ENCODE measurements at regions not wholly inside any gene's neighbourhood (a gene's known extent, or its start where the extent isn't known, plus 50 kb on each side); places are given as distances from the start of the nearest gene placed in this dataset.

DNA sequence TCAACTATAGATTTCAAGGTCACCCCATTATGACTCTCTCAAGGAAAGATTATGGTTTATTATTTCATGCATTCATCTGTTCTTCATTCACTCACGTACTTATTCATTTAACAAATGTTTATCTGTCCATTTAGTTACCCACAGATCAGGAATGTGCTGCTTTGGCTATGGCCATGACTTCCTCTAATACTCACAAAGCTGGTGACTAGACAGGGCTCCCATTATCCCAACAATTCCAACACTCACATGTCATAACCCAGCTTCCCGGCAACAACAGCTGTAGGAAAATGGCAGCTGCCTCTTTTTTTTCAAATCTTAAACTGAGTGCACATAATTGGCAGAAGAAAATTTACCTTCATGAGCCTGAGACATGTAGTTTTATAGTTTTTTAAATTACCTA lies 190.8 kb upstream of the CCDC196 start:
- H3K27ac Mint-ChIP-seq = no peak overlapping the region
- H3K4me1 Mint-ChIP-seq = no peaks in the 10 kb centered on the region
- POLR2A ChIA-PET = no interaction called here
- CTCF ChIA-PET = interaction anchor here (1.7 kb wide), 1 partner anchor 9 kb away, joined by 3 read pairs; no protein-coding TSS in a partner anchor
- no peak overlapping the region for H3K4me3 Mint-ChIP-seq
- peaks cover 0 to 19% (median 7%) of the 10 kb centered on the region in 3 donors for H3K36me3 Mint-ChIP-seq
- H3K27me3 ChIP-seq (ENCODE audit: insufficient read depth, low read length, poor library complexity, severe bottlenecking) = no peaks in the 10 kb centered on the region
- H3K36me3 ChIP-seq (ENCODE audit: insufficient read depth, low read length) = no peaks in the 10 kb centered on the region
- H3K4me3 ChIP-seq (ENCODE audit: low read length) = no peak overlapping the region
- no peak for DNase-seq
- peaks cover 0 to 21% (median 6%) of the 10 kb centered on the region in 5 donors for H3K9me3 Mint-ChIP-seq
- no peaks in the 10 kb centered on the region for H3K9me3 ChIP-seq (ENCODE audit: low read length)
- H3K27ac ChIP-seq (ENCODE audit: low read depth, low read length) = no peak overlapping the region
- peaks cover 3 to 8% of the 10 kb centered on the region in 2 donors for H3K27me3 Mint-ChIP-seq
- no peaks in the 10 kb centered on the region for H3K4me1 ChIP-seq (ENCODE audit: insufficient read depth, low read length)

DNA sequence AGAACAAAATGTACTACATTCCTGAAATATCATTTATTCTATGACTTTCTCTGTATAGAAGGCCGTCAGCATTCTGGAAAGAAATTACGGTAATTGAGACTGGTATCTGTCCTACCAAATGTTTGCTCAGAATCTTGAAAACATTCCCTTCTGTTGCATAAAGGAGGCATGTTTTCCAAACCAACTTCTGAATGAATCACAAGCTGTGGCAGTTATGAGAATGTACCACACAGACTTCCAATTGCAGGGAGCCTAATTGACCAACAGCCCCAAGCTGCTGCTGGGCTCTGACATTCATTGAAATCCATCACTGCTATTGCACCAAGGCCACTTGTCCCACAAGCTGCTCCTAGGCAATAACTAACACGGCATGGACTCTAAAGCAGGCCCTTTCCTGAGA lies 185.3 kb upstream of the CCDC196 start:
- Mint-ChIP-seq H3K4me3 (no peak overlapping the region), H3K9me3 (peaks cover 6 to 36% (median 8%) of the 10 kb centered on the region in 5 donors), H3K36me3 (peaks cover 0 to 21% (median 5%) of the 10 kb centered on the region in 3 donors), H3K27me3 (peaks cover 0 to 1% of the 10 kb centered on the region in 2 donors), H3K4me1 (no peaks in the 10 kb centered on the region), H3K27ac (no peak overlapping the region)
- Histone ChIP-seq H3K27ac (ENCODE audit: low read depth, low read length) (no peak overlapping the region), H3K27me3 (ENCODE audit: insufficient read depth, low read length, poor library complexity, severe bottlenecking) (no peaks in the 10 kb centered on the region), H3K9me3 (ENCODE audit: low read length) (no peaks in the 10 kb centered on the region), H3K4me3 (ENCODE audit: low read length) (no peak overlapping the region), H3K4me1 (ENCODE audit: insufficient read depth, low read length) (no peaks in the 10 kb centered on the region), H3K36me3 (ENCODE audit: insufficient read depth, low read length) (no peaks in the 10 kb centered on the region)
- POLR2A ChIA-PET = no interaction called here
- no peak for DNase-seq
- CTCF ChIA-PET = no interaction called here

DNA sequence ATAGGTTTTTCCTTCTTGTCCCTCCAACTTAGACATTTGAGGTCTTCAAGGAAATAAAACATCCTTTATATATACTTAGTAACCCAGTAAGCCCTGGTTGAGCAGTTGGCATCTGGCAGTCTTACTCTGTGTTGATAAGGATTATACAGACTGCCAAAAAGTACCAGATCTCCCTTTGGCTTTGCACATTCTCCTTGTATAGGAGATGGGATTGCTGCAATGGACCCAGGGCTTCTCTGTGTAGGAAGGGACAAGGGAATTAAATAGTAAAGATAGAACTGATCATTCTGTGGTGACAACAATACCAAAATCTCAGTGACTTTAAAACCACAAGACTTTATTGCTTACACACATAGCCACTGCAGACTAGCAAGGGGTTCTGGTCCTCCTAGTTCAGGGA lies 180.1 kb upstream of the CCDC196 start:
- POLR2A ChIA-PET = no interaction called here
- no peaks in the 10 kb centered on the region for H3K4me1 ChIP-seq (ENCODE audit: insufficient read depth, low read length)
- peaks cover 0 to 32% (median 2%) of the 10 kb centered on the region in 3 donors for H3K36me3 Mint-ChIP-seq
- H3K27me3 ChIP-seq (ENCODE audit: insufficient read depth, low read length, poor library complexity, severe bottlenecking) = no peaks in the 10 kb centered on the region
- peaks cover 3 to 5% of the 10 kb centered on the region in 2 donors for H3K27me3 Mint-ChIP-seq
- DNase-seq = no peak
- no peak overlapping the region for H3K4me3 Mint-ChIP-seq
- H3K4me3 ChIP-seq (ENCODE audit: low read length) = no peak overlapping the region
- peaks cover 0 to 15% (median 6%) of the 10 kb centered on the region in 5 donors for H3K9me3 Mint-ChIP-seq
- H3K27ac Mint-ChIP-seq = no peak overlapping the region
- CTCF ChIA-PET = no interaction called here
- H3K4me1 Mint-ChIP-seq = no peaks in the 10 kb centered on the region
- no peaks in the 10 kb centered on the region for H3K9me3 ChIP-seq (ENCODE audit: low read length)
- no peaks in the 10 kb centered on the region for H3K36me3 ChIP-seq (ENCODE audit: insufficient read depth, low read length)
- H3K27ac ChIP-seq (ENCODE audit: low read depth, low read length) = no peak overlapping the region

DNA sequence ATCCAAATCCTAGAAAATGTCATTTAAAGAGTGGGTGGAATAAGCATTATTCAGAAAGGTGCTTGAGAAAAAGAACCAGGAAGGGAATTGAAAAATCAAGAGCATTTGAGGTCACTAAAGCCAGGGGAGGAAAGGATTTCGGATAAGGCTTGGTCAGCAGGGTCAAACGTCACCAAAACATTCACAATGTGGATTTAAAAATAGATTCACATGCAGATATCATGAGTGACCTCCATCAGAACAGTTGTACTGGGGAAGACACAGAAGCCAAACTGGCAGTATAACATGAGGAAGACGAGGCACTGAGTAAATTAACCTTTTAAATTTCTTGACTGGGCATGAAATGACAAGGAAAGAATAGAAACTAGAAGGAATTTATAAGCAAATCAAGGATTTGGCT lies 175.1 kb upstream of the CCDC196 start:
- POLR2A ChIA-PET = no interaction called here
- Histone ChIP-seq H3K4me1 (ENCODE audit: insufficient read depth, low read length) (no peaks in the 10 kb centered on the region), H3K9me3 (ENCODE audit: low read length) (no peaks in the 10 kb centered on the region), H3K27me3 (ENCODE audit: insufficient read depth, low read length, poor library complexity, severe bottlenecking) (no peaks in the 10 kb centered on the region), H3K36me3 (ENCODE audit: insufficient read depth, low read length) (no peaks in the 10 kb centered on the region), H3K4me3 (ENCODE audit: low read length) (no peak overlapping the region), H3K27ac (ENCODE audit: low read depth, low read length) (no peak overlapping the region)
- Mint-ChIP-seq H3K4me3 (no peak overlapping the region), H3K9me3 (peaks cover 0 to 8% (median 0%) of the 10 kb centered on the region in 5 donors), H3K4me1 (no peaks in the 10 kb centered on the region), H3K27ac (no peak overlapping the region), H3K36me3 (peaks cover 0 to 20% (median 0%) of the 10 kb centered on the region in 3 donors), H3K27me3 (peaks cover 9 to 21% of the 10 kb centered on the region in 2 donors)
- no peak for DNase-seq
- CTCF ChIA-PET = no interaction called here

DNA sequence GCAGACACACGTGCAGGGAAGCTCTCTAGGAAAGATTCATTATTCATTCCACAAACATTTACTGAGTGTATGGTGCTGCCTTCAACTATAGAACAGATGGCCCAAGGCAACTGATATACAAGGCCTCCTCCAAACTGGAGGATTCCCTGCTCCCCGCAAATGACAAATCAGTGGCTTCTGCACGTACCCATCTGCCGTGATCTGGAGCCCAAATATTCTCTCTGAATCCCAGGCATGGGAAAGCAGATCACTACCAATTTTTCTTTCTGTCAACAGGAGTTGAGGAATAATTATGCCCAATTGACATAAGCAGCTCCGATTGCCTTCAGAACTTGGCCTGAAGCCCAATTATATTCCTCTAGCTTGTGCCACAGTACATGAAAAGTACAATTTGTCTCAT lies 174.2 kb upstream of the CCDC196 start:
- H3K27me3 Mint-ChIP-seq = peaks cover 9 to 21% of the 10 kb centered on the region in 2 donors
- ChIA-PET POLR2A (no interaction called here), CTCF (no interaction called here)
- DNase-seq = no peak
- no peaks in the 10 kb centered on the region for H3K4me1 Mint-ChIP-seq
- peaks cover 0 to 8% (median under 1%) of the 10 kb centered on the region in 5 donors for H3K9me3 Mint-ChIP-seq
- Histone ChIP-seq H3K4me1 (ENCODE audit: insufficient read depth, low read length) (no peaks in the 10 kb centered on the region), H3K9me3 (ENCODE audit: low read length) (no peaks in the 10 kb centered on the region), H3K27ac (ENCODE audit: low read depth, low read length) (no peak overlapping the region), H3K4me3 (ENCODE audit: low read length) (no peak overlapping the region), H3K27me3 (ENCODE audit: insufficient read depth, low read length, poor library complexity, severe bottlenecking) (no peaks in the 10 kb centered on the region), H3K36me3 (ENCODE audit: insufficient read depth, low read length) (no peaks in the 10 kb centered on the region)
- H3K36me3 Mint-ChIP-seq = peaks cover 0 to 16% (median 0%) of the 10 kb centered on the region in 3 donors
- H3K27ac Mint-ChIP-seq = peak overlapping the region in 1 of 8 donors; percentile 15
- no peak overlapping the region for H3K4me3 Mint-ChIP-seq

DNA sequence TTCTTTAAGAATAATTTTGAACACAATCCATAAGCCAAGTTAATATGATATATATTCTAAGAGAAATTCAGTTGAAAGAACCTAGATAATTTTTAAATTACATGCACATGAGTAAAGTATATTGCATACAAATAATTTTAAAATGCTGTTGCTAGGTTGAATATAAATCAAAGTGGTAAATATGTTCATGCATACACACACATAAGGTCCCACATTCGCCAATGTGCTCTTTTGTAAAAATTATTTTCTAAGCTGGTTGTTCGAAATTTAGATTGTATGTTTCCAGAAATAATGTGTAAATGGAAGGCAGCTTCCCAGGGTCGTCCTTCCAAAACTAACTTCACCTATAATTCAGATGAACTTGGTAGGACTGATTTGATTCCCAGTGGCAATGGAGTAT lies 173.7 kb upstream of the CCDC196 start:
- no peak overlapping the region for H3K27ac ChIP-seq (ENCODE audit: low read depth, low read length)
- H3K36me3 ChIP-seq (ENCODE audit: insufficient read depth, low read length) = no peaks in the 10 kb centered on the region
- no peak overlapping the region for H3K27ac Mint-ChIP-seq
- H3K9me3 ChIP-seq (ENCODE audit: low read length) = no peaks in the 10 kb centered on the region
- H3K27me3 Mint-ChIP-seq = peaks cover 9 to 21% of the 10 kb centered on the region in 2 donors
- DNase-seq = no peak
- H3K4me1 ChIP-seq (ENCODE audit: insufficient read depth, low read length) = no peaks in the 10 kb centered on the region
- H3K9me3 Mint-ChIP-seq = peaks cover 3 to 10% (median 5%) of the 10 kb centered on the region in 5 donors
- ChIA-PET POLR2A (no interaction called here), CTCF (no interaction called here)
- peaks cover 0 to 19% (median 0%) of the 10 kb centered on the region in 3 donors for H3K36me3 Mint-ChIP-seq
- no peaks in the 10 kb centered on the region for H3K4me1 Mint-ChIP-seq
- no peak overlapping the region for H3K4me3 Mint-ChIP-seq
- H3K4me3 ChIP-seq (ENCODE audit: low read length) = no peak overlapping the region
- no peaks in the 10 kb centered on the region for H3K27me3 ChIP-seq (ENCODE audit: insufficient read depth, low read length, poor library complexity, severe bottlenecking)

DNA sequence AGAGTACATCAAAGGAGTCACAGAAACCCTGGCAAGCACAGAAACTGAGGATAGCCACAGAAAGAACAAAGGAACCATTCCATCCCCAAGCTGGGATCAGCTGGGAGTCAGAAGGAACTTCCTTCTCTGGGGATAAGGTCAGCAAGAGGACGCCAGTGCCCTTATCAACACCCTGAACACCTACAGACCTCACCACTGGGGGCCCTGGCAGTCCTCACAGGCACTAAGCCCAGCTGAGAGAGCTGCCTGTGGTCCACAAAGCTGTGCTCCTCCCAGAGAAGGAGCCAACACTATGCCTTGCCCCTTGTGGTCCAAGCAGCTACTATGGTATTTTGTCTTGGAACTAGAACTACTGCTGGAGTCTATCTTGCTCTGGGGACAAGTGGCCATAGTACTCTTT lies 171.1 kb upstream of the CCDC196 start:
- Mint-ChIP-seq H3K4me1 (no peaks in the 10 kb centered on the region), H3K27me3 (peaks cover 8 to 21% of the 10 kb centered on the region in 2 donors), H3K27ac (no peak overlapping the region), H3K9me3 (peaks cover 14 to 24% (median 18%) of the 10 kb centered on the region in 5 donors), H3K4me3 (no peak overlapping the region), H3K36me3 (peaks cover 0 to 12% (median 0%) of the 10 kb centered on the region in 3 donors)
- no peaks in the 10 kb centered on the region for H3K27me3 ChIP-seq (ENCODE audit: insufficient read depth, low read length, poor library complexity, severe bottlenecking)
- CTCF ChIA-PET = no interaction called here
- POLR2A ChIA-PET = no interaction called here
- no peaks in the 10 kb centered on the region for H3K36me3 ChIP-seq (ENCODE audit: insufficient read depth, low read length)
- H3K4me1 ChIP-seq (ENCODE audit: insufficient read depth, low read length) = no peaks in the 10 kb centered on the region
- H3K27ac ChIP-seq (ENCODE audit: low read depth, low read length) = no peak overlapping the region
- H3K9me3 ChIP-seq (ENCODE audit: low read length) = peaks cover 8% of the 10 kb centered on the region
- DNase-seq = no peak
- H3K4me3 ChIP-seq (ENCODE audit: low read length) = no peak overlapping the region

DNA sequence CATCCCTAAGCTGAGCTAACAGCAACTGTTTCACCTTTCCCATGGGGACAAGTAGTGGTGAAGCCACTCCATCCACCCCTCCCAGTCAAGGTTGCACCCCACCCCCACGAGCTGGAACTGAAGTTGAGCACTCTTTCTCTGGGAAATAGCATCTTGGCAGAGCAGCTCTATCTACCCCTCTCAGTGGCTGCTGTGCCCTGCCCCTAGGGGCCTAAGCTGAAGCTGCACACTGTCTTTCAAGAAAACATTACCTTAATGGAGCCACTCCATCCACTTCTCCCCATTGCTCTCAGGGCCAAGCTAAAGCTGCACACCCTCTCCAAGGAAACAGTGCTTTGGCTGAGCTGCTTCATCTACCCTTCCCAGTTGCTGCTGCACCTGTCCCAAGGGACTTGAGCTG lies 170.6 kb upstream of the CCDC196 start:
- no peak overlapping the region for H3K27ac ChIP-seq (ENCODE audit: low read depth, low read length)
- H3K27ac Mint-ChIP-seq = no peak overlapping the region
- no peaks in the 10 kb centered on the region for H3K4me1 ChIP-seq (ENCODE audit: insufficient read depth, low read length)
- H3K4me3 Mint-ChIP-seq = no peak overlapping the region
- H3K27me3 ChIP-seq (ENCODE audit: insufficient read depth, low read length, poor library complexity, severe bottlenecking) = no peaks in the 10 kb centered on the region
- peaks cover 8% of the 10 kb centered on the region for H3K9me3 ChIP-seq (ENCODE audit: low read length)
- ChIA-PET POLR2A (no interaction called here), CTCF (no interaction called here)
- no peaks in the 10 kb centered on the region for H3K4me1 Mint-ChIP-seq
- no peak for DNase-seq
- H3K4me3 ChIP-seq (ENCODE audit: low read length) = no peak overlapping the region
- peaks cover 0 to 12% (median 0%) of the 10 kb centered on the region in 3 donors for H3K36me3 Mint-ChIP-seq
- peaks cover 14 to 28% (median 18%) of the 10 kb centered on the region in 5 donors for H3K9me3 Mint-ChIP-seq
- no peaks in the 10 kb centered on the region for H3K36me3 ChIP-seq (ENCODE audit: insufficient read depth, low read length)
- H3K27me3 Mint-ChIP-seq = peaks cover 8 to 21% of the 10 kb centered on the region in 2 donors

DNA sequence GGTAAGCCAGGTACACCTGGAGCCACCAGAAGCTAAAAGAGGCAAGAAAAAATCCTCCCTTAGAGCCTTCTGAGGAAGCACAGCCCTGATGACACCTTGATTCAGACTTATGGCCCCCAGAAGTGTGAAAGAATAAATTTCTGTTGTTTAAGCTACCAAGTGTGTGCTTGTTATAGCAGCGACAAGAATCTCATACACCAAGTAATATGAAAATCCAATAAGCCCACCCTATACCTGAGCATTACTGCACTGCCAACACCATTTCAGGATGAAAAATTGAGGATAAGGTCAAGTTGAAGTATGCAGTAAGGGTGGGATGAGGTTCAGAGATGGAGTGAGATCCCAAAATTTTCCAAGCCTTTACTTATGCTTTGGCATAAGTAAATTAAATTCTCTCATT lies 163.6 kb upstream of the CCDC196 start:
- ChIA-PET POLR2A (no interaction called here), CTCF (no interaction called here)
- Histone ChIP-seq H3K27me3 (ENCODE audit: insufficient read depth, low read length, poor library complexity, severe bottlenecking) (no peaks in the 10 kb centered on the region), H3K9me3 (ENCODE audit: low read length) (peaks cover 8% of the 10 kb centered on the region), H3K4me3 (ENCODE audit: low read length) (no peak overlapping the region), H3K27ac (ENCODE audit: low read depth, low read length) (no peak overlapping the region), H3K4me1 (ENCODE audit: insufficient read depth, low read length) (no peaks in the 10 kb centered on the region), H3K36me3 (ENCODE audit: insufficient read depth, low read length) (no peaks in the 10 kb centered on the region)
- no peak for DNase-seq
- no peak overlapping the region for H3K4me3 Mint-ChIP-seq
- H3K27ac Mint-ChIP-seq = no peak overlapping the region
- H3K27me3 Mint-ChIP-seq = peaks cover 0 to 9% of the 10 kb centered on the region in 2 donors
- peaks cover 0 to 9% (median 0%) of the 10 kb centered on the region in 3 donors for H3K36me3 Mint-ChIP-seq
- H3K9me3 Mint-ChIP-seq = peaks cover 8 to 23% (median 13%) of the 10 kb centered on the region in 5 donors
- H3K4me1 Mint-ChIP-seq = no peaks in the 10 kb centered on the region
